OCI-LY1 (cell line): ENCODE measurements at regions not wholly inside any gene's neighbourhood (a gene's known extent, or its start where the extent isn't known, plus 50 kb on each side); places are given as distances from the start of the nearest gene placed in this dataset.

ENCODE experiments used
- EZH2 ChIP-seq: fragments of 200-600 bp; sonication (generic), shearing (Covaris generic); IDR thresholded peaks from 2 replicates; pipeline ENCODE4 v1.8.0; 2017; ENCODE audit warnings: borderline replicate concordance, mixed run types, mild to moderate bottlenecking, antibody characterized with exemption, low read length, moderate library complexity, mixed read lengths
- TF ChIP-seq, protein P1 (sequence below): fragments of 200-600 bp; sonication (generic), shearing (Covaris generic); IDR thresholded peaks from 2 replicates; pipeline ENCODE4 v1.5.1; 2017; ENCODE audit warnings: mild to moderate bottlenecking, antibody characterized with exemption, low read length, moderate library complexity, mixed read lengths

DNA sequence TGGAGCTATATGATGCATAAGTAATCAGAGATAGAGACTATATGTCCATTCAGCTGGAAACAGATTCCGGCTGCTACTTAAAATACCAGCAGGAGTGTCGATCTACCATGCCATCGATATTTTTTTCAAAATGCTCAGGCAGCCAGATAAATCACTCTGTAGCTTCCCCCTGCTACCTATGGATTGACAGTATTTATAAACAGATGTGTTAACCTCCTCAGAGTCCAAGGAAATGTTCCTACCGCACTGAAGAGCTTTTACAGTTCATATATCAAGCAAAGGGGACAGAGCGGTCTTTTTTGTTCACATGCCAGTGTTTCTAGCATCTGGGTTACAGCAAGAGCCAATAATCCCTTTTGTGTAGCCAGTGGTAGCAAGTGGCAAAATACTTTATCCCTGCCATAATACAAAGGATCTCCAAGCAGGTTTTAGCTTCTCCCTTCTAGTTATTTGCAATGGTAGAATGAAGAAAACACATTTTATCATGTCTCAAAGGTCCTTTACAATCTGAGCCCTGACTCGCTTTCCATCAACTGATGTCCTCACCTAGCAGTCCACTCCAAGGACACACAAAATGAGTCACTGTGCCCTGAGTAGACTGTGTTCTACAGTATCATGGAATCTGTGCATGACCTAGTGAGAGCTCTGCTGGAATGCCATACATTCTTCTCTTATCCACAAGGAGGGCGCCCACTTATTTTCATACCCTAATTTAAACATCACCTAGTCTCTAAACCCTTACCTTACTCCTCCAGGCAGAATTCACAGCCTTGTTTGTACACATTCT is 507.0 kb downstream of the TBL1XR1 start:
- TF ChIP-seq, protein P1, sequence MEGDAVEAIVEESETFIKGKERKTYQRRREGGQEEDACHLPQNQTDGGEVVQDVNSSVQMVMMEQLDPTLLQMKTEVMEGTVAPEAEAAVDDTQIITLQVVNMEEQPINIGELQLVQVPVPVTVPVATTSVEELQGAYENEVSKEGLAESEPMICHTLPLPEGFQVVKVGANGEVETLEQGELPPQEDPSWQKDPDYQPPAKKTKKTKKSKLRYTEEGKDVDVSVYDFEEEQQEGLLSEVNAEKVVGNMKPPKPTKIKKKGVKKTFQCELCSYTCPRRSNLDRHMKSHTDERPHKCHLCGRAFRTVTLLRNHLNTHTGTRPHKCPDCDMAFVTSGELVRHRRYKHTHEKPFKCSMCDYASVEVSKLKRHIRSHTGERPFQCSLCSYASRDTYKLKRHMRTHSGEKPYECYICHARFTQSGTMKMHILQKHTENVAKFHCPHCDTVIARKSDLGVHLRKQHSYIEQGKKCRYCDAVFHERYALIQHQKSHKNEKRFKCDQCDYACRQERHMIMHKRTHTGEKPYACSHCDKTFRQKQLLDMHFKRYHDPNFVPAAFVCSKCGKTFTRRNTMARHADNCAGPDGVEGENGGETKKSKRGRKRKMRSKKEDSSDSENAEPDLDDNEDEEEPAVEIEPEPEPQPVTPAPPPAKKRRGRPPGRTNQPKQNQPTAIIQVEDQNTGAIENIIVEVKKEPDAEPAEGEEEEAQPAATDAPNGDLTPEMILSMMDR, result no peak
- TF ChIP-seq EZH2, result no peak
